GM21576 (cell line): ENCODE measurements at regions not wholly inside any gene's neighbourhood (a gene's known extent, or its start where the extent isn't known, plus 50 kb on each side); places are given as distances from the start of the nearest gene placed in this dataset.
"Not testable (repeated sequence)": the region's sequence is repeated elsewhere in the genome, so short reads cannot be mapped to it uniquely, and the experiment has no call there.

ENCODE experiments used
- ATAC-seq: cut with Tn5 transposase; IDR thresholded peaks from one replicate; pipeline ENCODE4 v1.9.1; 2021; ENCODE audit warnings: mild to moderate bottlenecking, moderate library complexity; ENCODE audit not compliant: unreplicated experiment

- not testable (repeated sequence) for ATAC-seq
Observed at GRCh38 chr17:27090450-27091042, 203.4 kb upstream of the WSB1 start.

GRCh38 chr17:27091043-27091497 is 202.8 kb upstream of the WSB1 start:
- no peak for ATAC-seq

GRCh38 chr17:27094179-27094578 is 199.7 kb upstream of the WSB1 start:
- ATAC-seq: not testable (repeated sequence)

- ATAC-seq: not testable (repeated sequence)
Observed at GRCh38 chr17:27095821-27096220, 198.1 kb upstream of the WSB1 start.

- ATAC-seq: not testable (repeated sequence)
Observed at GRCh38 chr17:27099266-27099665, 194.6 kb upstream of the WSB1 start.

- ATAC-seq: not testable (repeated sequence)
Observed at GRCh38 chr17:27104605-27105221, 189.2 kb upstream of the WSB1 start.

- no peak for ATAC-seq
Observed at GRCh38 chr17:27105636-27106035, 188.3 kb upstream of the WSB1 start.

- no peak for ATAC-seq
Observed at GRCh38 chr17:27106347-27106981, 187.4 kb upstream of the WSB1 start.

- no peak for ATAC-seq
Observed at GRCh38 chr17:27106982-27107360, 186.9 kb upstream of the WSB1 start.

- ATAC-seq: not testable (repeated sequence)
Observed at GRCh38 chr17:27107386-27108328, 186.3 kb upstream of the WSB1 start.

- no peak for ATAC-seq
Observed at GRCh38 chr17:27109346-27109745, 184.6 kb upstream of the WSB1 start.

- ATAC-seq: no peak
Observed at GRCh38 chr17:27153005-27153404, 140.9 kb upstream of the WSB1 start.

- no peak for ATAC-seq
Observed at GRCh38 chr17:27155866-27156265, 138.0 kb upstream of the WSB1 start.

GRCh38 chr17:27157297-27157696 is 136.6 kb upstream of the WSB1 start:
- ATAC-seq: no peak

- no peak for ATAC-seq
Observed at GRCh38 chr17:27157898-27158297, 136.0 kb upstream of the WSB1 start.

GRCh38 chr17:27158382-27158781 is 135.5 kb upstream of the WSB1 start:
- ATAC-seq: no peak

GRCh38 chr17:27180322-27180721 is 113.6 kb upstream of the WSB1 start:
- no peak for ATAC-seq

- ATAC-seq: not testable (repeated sequence)
Observed at GRCh38 chr17:27181379-27181925, 112.5 kb upstream of the WSB1 start.

GRCh38 chr17:27181935-27182334 is 112.0 kb upstream of the WSB1 start:
- ATAC-seq: no peak

- ATAC-seq: not testable (repeated sequence)
Observed at GRCh38 chr17:27197505-27197904, 96.4 kb upstream of the WSB1 start.

- ATAC-seq: no peak
Observed at GRCh38 chr17:27199948-27200347, 94.0 kb upstream of the WSB1 start.
